ENCODE measurements at regions not wholly inside any gene's neighbourhood (a gene's known extent, or its start where the extent isn't known, plus 50 kb on each side); places are given as distances from the start of the nearest gene placed in this dataset.
"Not testable (repeated sequence)": the region's sequence is repeated elsewhere in the genome, so short reads cannot be mapped to it uniquely, and the experiment has no call there.

GRCh38 chr6:27187231-27188060, 60.1 kb upstream of the PRSS16 start:
- no peak for DNase-seq (ENCODE audit: extremely low spot score)
- TF ChIP-seq, protein P1, sequence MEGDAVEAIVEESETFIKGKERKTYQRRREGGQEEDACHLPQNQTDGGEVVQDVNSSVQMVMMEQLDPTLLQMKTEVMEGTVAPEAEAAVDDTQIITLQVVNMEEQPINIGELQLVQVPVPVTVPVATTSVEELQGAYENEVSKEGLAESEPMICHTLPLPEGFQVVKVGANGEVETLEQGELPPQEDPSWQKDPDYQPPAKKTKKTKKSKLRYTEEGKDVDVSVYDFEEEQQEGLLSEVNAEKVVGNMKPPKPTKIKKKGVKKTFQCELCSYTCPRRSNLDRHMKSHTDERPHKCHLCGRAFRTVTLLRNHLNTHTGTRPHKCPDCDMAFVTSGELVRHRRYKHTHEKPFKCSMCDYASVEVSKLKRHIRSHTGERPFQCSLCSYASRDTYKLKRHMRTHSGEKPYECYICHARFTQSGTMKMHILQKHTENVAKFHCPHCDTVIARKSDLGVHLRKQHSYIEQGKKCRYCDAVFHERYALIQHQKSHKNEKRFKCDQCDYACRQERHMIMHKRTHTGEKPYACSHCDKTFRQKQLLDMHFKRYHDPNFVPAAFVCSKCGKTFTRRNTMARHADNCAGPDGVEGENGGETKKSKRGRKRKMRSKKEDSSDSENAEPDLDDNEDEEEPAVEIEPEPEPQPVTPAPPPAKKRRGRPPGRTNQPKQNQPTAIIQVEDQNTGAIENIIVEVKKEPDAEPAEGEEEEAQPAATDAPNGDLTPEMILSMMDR (IDR thresholded peaks at IDR 0.05; ENCODE audit: control extremely low read depth, extremely low read depth, low read depth, missing control alignments): no peak
- POLR2A ChIA-PET: interaction anchor here (1.0 to 1.4 kb wide), 2 partner anchors 565 to 706 kb away, joined by 3 to 4 read pairs; a partner anchor contains a TSS
- CTCF ChIA-PET: interaction anchor here (0.7 to 2.2 kb wide), 18 partner anchors 10 to 709 kb away, joined by 3 to 21 read pairs (median 4); a partner anchor contains a TSS

DNA sequence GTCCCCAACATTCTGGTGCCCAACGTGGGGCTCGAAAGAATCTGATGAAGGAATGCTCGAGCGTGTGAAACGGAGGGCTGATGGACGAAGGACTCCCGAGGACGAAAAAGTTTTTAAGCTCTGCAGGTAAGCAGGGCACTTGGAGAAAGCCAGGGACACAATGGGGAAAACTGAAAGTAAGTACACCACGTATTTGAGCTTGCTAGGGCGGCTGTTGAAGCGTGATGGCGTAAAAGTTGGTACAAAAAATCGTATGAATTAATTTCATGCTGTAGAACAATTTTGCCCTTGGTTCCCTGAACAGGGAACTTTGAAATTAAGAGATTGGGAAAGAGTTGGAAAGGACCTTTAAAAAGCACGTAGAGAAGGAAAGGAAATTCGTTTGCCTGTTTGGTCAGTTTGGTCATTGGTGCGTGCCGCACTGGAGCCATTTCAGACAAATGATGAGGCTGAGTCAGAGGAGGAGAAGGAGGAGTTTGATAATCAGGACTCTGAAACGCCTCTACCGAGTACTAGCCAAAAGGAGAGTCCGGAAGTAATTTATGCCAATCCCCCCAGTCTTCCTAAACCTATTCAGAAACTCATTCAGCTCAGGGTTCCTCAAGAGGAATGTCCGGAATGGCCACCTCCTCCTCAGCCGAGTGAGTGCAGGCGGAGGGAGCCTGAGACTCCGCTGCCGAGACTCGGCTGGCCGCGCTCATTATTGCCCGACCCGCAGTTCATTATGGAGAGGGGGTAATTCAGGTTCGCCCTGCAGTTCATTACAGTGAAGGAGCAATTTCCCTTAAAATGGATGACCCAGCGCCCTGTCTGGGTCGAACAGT, 59.2 kb upstream of the PRSS16 start:
- TF ChIP-seq, protein P1 (IDR thresholded peaks at IDR 0.05; ENCODE audit: control extremely low read depth, extremely low read depth, low read depth, missing control alignments): no peak
- ChIA-PET CTCF (interaction anchor here (0.7 to 2.2 kb wide), 21 partner anchors 11 to 1195 kb away, joined by 3 to 21 read pairs (median 4); a partner anchor contains a TSS), POLR2A (interaction anchor here (1.0 to 1.4 kb wide), 2 partner anchors 564 to 705 kb away, joined by 3 to 4 read pairs; a partner anchor contains a TSS)
- peak; percentile 70 for DNase-seq (ENCODE audit: extremely low spot score)

- POLR2A ChIA-PET: interaction anchor here (1.4 kb wide), 1 partner anchor 704 kb away, joined by 4 read pairs; a partner anchor contains a TSS
- TF ChIP-seq, protein P1 (IDR thresholded peaks at IDR 0.05; ENCODE audit: control extremely low read depth, extremely low read depth, low read depth, missing control alignments): peak; percentile 66
- peak; percentile 66 for DNase-seq (ENCODE audit: extremely low spot score)
- CTCF ChIA-PET: interaction anchor here (1.0 to 2.2 kb wide), 8 partner anchors 12 to 1194 kb away, joined by 3 to 21 read pairs (median 6); no protein-coding TSS in a partner anchor
Observed at GRCh38 chr6:27188885-27189418, 58.5 kb upstream of the PRSS16 start.

DNA sequence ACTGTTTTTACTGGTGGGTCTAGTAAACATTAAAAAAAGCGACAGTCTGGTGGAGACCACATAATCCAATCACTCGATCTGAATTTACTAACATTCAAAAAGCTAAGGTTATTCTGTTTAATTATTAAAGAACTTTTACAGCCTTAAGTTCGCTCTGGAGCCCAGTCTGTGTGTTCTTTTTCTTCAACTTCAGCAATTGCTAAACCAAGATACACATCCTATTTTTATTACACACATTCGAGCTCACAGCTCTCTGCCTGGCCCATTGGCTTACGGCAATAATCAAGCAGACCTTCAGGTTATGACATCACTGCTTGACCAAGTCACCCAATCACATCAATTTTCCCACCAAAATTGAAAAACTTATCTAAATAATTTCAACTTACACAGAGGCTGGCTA, 57.4 kb upstream of the PRSS16 start:
- TF ChIP-seq, protein P1 (IDR thresholded peaks at IDR 0.05; ENCODE audit: control extremely low read depth, extremely low read depth, low read depth, missing control alignments): no peak
- no peak for DNase-seq (ENCODE audit: extremely low spot score)
- ChIA-PET POLR2A (no interaction called here), CTCF (no interaction called here)

GRCh38 chr6:27194453-27194852, 53.0 kb upstream of the PRSS16 start:
- DNase-seq (ENCODE audit: extremely low spot score); POLR2A ChIA-PET: not testable (repeated sequence)
- CTCF ChIA-PET: interaction anchor here (1.6 kb wide), 1 partner anchor 9 kb away, joined by 5 read pairs; no protein-coding TSS in a partner anchor

DNA sequence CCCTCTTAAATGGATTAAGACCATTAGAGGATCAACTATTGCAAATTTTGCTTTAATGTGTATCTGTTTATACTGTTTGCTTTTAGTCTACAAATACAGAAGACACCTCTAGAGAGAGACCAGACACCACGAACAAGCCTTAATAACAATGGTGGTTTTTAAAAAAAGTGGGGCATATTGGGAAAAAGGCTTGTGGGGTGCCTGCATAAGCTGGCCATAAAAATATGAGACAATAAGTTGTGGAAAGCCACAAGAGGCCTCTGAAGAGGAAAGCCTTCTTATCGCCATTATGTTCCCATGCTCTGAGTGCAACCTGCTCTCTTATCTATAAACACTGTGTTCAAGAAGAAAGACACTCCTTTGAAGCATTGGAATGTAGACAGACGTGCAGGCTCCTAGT, 52.0 kb upstream of the PRSS16 start:
- CTCF ChIA-PET: interaction anchor here (1.6 kb wide), 1 partner anchor 10 kb away, joined by 5 read pairs; no protein-coding TSS in a partner anchor
- DNase-seq (ENCODE audit: extremely low spot score); POLR2A ChIA-PET: not testable (repeated sequence)
